HFF-Myc (cell line): ENCODE measurements at regions not wholly inside any gene's neighbourhood (a gene's known extent, or its start where the extent isn't known, plus 50 kb on each side); places are given as distances from the start of the nearest gene placed in this dataset.

Experiments used
- DNase-seq: peaks from one replicate; pipeline ENCODE4 v3.0.0-alpha.2; 2011; ENCODE audit warnings: low read depth; ENCODE audit errors: extremely low read depth
- H3K4me3 ChIP-seq: replicated peaks from 2 replicates; pipeline ENCODE4 v1.5.1; 2011; ENCODE audit warnings: low read depth, mild to moderate bottlenecking, control low read depth, low read length
- CTCF ChIP-seq: IDR thresholded peaks from 2 replicates; pipeline ENCODE4 v1.5.1; 2012; ENCODE audit warnings: mild to moderate bottlenecking, low read depth, low read length, control low read depth; ENCODE audit errors: missing control alignments

GRCh38 chr15:26050984-26051383 is 187.9 kb upstream of the ATP10A start:
- DNase-seq, result no peak
- no peak for TF ChIP-seq CTCF
- H3K4me3 ChIP-seq, result no peak overlapping the region

GRCh38 chr15:26049900-26050657 is 187.0 kb upstream of the ATP10A start:
- H3K4me3 ChIP-seq, result no peak overlapping the region
- no peak for DNase-seq
- no peak for TF ChIP-seq CTCF

DNA sequence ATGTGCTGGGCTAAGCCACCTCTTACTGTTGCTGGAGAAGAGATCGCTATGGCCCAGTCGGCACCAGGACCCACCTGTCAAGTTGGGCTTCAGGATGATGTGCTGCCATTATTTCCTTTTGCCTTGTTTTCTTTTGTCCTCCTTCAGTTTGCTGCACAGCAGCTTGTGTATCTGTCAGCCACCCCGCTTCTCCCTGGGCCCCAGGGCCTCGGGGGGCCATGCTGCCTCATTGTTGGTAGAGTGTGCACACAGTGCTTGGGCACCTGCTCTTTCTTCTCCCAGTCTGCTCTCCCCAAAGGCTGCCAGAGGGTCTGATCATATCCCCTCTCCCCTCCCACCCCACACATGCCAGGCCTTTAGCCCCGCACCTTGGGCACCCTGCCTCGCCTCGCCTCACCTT is 185.5 kb upstream of the ATP10A start:
- DNase-seq, result no peak
- no peak for TF ChIP-seq CTCF
- no peak overlapping the region for H3K4me3 ChIP-seq

GRCh38 chr15:26045516-26045915 is 182.4 kb upstream of the ATP10A start:
- DNase-seq, result no peak
- TF ChIP-seq CTCF, result no peak
- no peak overlapping the region for H3K4me3 ChIP-seq

DNA sequence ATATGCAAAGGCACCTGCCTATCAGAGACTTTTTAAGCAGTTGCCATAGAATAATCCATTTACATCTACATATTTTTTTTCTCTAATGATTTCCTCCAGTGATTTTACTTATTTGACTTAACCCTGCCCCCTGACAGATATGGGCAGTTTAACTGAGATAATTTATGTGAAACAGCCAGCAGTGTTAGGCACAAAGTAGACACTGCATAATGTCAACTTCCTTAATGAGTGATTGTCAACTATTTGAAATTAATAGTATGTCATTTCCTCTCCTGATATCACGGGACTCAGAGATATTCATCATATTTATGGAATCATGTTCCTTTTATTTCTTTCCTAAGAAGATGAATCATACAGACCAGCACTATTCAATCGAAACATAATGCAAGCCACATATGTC is 179.9 kb upstream of the ATP10A start:
- no peak for DNase-seq
- TF ChIP-seq CTCF, result no peak
- H3K4me3 ChIP-seq, result no peak overlapping the region

DNA sequence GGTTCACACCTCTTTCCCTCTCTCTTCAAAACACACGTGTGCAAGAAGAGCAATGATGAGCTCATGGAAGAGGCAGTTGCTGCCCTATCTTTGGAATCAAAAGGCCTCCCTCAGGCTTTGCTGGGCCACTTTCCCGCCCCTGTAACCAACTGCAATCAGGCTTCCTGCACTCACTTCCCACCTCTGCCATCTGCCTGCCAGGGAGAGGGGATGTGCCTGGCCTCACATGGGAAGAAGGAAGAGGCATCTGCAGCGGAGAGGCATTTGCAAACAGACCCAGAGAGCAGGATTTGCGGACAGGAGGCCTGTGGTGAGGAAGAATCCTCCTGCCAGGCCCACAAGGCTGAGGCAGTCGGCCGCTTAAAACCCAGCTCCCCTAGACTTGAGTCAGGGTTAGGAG is 175.6 kb upstream of the ATP10A start:
- DNase-seq, result no peak
- no peak for TF ChIP-seq CTCF
- H3K4me3 ChIP-seq, result no peak overlapping the region

DNA sequence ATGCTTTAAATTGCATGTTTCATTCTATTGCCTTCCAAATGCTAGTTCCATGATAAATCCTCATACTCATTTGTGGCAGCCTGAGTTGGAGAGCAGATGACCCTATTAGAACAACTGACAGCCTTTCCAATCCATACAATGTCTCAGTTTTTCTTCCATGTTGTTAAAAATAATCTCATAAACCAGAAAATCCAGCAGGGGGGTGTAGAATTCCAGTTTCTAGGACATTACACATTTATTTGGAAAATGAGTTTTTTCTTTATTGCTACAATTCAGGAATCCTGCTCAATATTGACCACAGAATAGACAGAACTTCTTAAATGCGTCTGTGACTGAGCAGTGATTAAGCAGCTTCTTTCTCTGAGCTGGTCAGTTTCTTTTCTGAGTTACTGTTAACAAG is 174.2 kb upstream of the ATP10A start:
- no peak for TF ChIP-seq CTCF
- H3K4me3 ChIP-seq, result no peak overlapping the region
- DNase-seq, result no peak
